GM12891 (cell line): ENCODE measurements at regions not wholly inside any gene's neighbourhood (a gene's known extent, or its start where the extent isn't known, plus 50 kb on each side); places are given as distances from the start of the nearest gene placed in this dataset.

Experiments
- POLR2A ChIP-seq: IDR thresholded peaks from 2 replicates; pipeline ENCODE4 v1.6.1; 2011; ENCODE audit warnings: low read depth, low read length, control low read depth
- SPI1 ChIP-seq: IDR thresholded peaks from 2 replicates; pipeline ENCODE4 v1.6.1; 2011; ENCODE audit warnings: low read depth, low read length, control low read depth

DNA sequence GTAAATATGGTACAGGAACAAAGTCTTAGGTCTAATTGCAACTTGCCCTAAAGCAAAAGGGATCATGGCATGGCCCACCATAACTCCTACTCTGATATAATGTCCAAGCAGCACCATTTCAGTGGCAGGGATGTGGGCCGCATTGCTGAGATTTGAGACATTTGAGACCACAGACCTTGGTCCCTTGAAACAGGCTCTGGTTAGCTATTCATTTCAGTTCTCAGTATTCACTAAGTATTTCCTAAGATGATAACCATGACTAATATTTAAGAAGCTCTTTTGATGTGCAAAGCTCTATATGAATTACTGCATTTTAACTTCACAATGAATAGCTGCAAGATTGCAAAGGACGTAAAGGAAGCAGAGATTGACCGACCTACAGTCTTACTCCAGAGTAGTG lies 471.0 kb downstream of the SHISA9 start:
- TF ChIP-seq SPI1 (no peak), POLR2A (no peak)
